ENCODE measurements at regions not wholly inside any gene's neighbourhood (a gene's known extent, or its start where the extent isn't known, plus 50 kb on each side); places are given as distances from the start of the nearest gene placed in this dataset.

GRCh38 chr11:70018816-70019215 is 59.3 kb upstream of the ANO1 start:
- no peak overlapping the region for H3K27ac ChIP-seq
- no peak overlapping the region for H3K4me3 ChIP-seq

GRCh38 chr11:70019576-70020011 is 58.5 kb upstream of the ANO1 start:
- no peak overlapping the region for H3K27ac ChIP-seq
- no peaks in the 10 kb centered on the region for H3K36me3 ChIP-seq
- TF ChIP-seq CTCF (IDR thresholded peaks at IDR 0.05) = no peak
- TF ChIP-seq POLR2A (IDR thresholded peaks at IDR 0.05) = no peak
- H3K4me3 ChIP-seq = no peak overlapping the region
- DNase-seq = no peak
- H3K4me1 ChIP-seq = no peaks in the 10 kb centered on the region
- H3K9me3 ChIP-seq = no peaks in the 10 kb centered on the region
- H3K27me3 ChIP-seq = no peaks in the 10 kb centered on the region

More at GRCh38 chr11:70018816-70019215, 59.3 kb upstream of the ANO1 start:
- no peak for DNase-seq
- Histone ChIP-seq H3K27me3 (no peaks in the 10 kb centered on the region), H3K4me1 (no peaks in the 10 kb centered on the region), H3K9me3 (no peaks in the 10 kb centered on the region), H3K36me3 (no peaks in the 10 kb centered on the region)
- no peak for TF ChIP-seq CTCF (IDR thresholded peaks at IDR 0.05)
- no peak for TF ChIP-seq POLR2A (IDR thresholded peaks at IDR 0.05)

GRCh38 chr11:70020336-70021214 is 57.5 kb upstream of the ANO1 start:
- no peak overlapping the region for H3K4me3 ChIP-seq
- H3K27me3 ChIP-seq = no peaks in the 10 kb centered on the region
- no peak overlapping the region for H3K27ac ChIP-seq
- no peaks in the 10 kb centered on the region for H3K36me3 ChIP-seq
- peak in 1 of 3 donors; percentile 20 for DNase-seq
- TF ChIP-seq CTCF (IDR thresholded peaks at IDR 0.05) (no peak), POLR2A (IDR thresholded peaks at IDR 0.05) (no peak)
- no peaks in the 10 kb centered on the region for H3K9me3 ChIP-seq
- H3K4me1 ChIP-seq = no peaks in the 10 kb centered on the region

GRCh38 chr11:70021586-70021985 is 56.5 kb upstream of the ANO1 start:
- Histone ChIP-seq H3K4me3 (no peak overlapping the region), H3K9me3 (no peaks in the 10 kb centered on the region), H3K27ac (no peak overlapping the region), H3K27me3 (no peaks in the 10 kb centered on the region), H3K36me3 (no peaks in the 10 kb centered on the region), H3K4me1 (no peaks in the 10 kb centered on the region)
- TF ChIP-seq POLR2A (IDR thresholded peaks at IDR 0.05) (no peak), CTCF (IDR thresholded peaks at IDR 0.05) (no peak)
- DNase-seq = peak in 1 of 3 donors; percentile 2

- TF ChIP-seq CTCF (IDR thresholded peaks at IDR 0.05) (no peak), POLR2A (IDR thresholded peaks at IDR 0.05) (no peak)
- H3K9me3 ChIP-seq = no peaks in the 10 kb centered on the region
- no peak overlapping the region for H3K27ac ChIP-seq
- DNase-seq = no peak
- no peak overlapping the region for H3K4me3 ChIP-seq
- H3K27me3 ChIP-seq = no peaks in the 10 kb centered on the region
- no peaks in the 10 kb centered on the region for H3K36me3 ChIP-seq
- H3K4me1 ChIP-seq = no peaks in the 10 kb centered on the region
Observed at GRCh38 chr11:70024036-70024772, 53.9 kb upstream of the ANO1 start.
